GM10248 (cell line): ENCODE measurements at regions not wholly inside any gene's neighbourhood (a gene's known extent, or its start where the extent isn't known, plus 50 kb on each side); places are given as distances from the start of the nearest gene placed in this dataset.

Source experiments
- CTCF ChIA-PET: fragments of 300-600 bp; sonication (Branson Sonifier 250); formaldehyde crosslinking; extraction: SDS; loops from one replicate; lab custom pipeline; 2021; ENCODE audit warnings: antibody characterized with exemption; lab: Yijun Ruan, JAX
- POLR2A ChIA-PET: fragments of 350-650 bp; sonication (Branson Sonifier 250); formaldehyde crosslinking; extraction: SDS; loops from one replicate; lab custom pipeline; 2020; ENCODE audit warnings: antibody characterized with exemption; lab: Yijun Ruan, JAX
- DNase-seq: peaks from one replicate; pipeline ENCODE4 v3.0.0; 2012; ENCODE audit errors: extremely low spot score
- CTCF ChIP-seq: IDR thresholded peaks from 2 replicates; pipeline ENCODE4 v1.5.1; 2012; ENCODE audit warnings: mild to moderate bottlenecking, low read depth; ENCODE audit errors: extremely low read depth, missing control alignments, control extremely low read depth

GRCh38 chr18:66722671-66723070 is 118.8 kb upstream of the CDH19 start:
- DNase-seq: no peak
- CTCF ChIA-PET: interaction anchor here (1.7 kb wide), 1 partner anchor 10 kb away, joined by 4 read pairs; no protein-coding TSS in a partner anchor
- POLR2A ChIA-PET: no interaction called here
- no peak for TF ChIP-seq CTCF

- no peak for TF ChIP-seq CTCF
- no peak for DNase-seq
- ChIA-PET CTCF (no interaction called here), POLR2A (no interaction called here)
Measured at GRCh38 chr18:66708646-66709045, 104.8 kb upstream of the CDH19 start.

DNA sequence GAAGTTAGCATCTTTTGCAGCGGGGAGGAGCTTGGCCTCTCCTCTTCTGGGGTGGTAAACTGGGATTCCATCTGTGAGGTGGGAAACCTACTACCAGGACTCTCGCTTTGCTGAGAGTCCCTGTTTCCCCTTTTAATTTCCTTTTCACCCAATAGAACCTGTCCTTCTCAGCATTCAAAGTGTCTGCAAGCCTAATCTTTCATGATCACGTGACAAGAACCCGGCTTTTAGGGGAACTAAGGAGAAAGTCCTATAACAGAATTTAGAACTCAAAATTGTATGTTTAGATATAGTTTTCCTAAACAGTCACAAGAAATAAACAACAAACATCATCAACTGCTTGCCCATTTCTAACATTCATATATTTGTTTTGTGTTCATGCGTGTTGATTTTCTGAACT is 103.6 kb upstream of the CDH19 start:
- POLR2A ChIA-PET: no interaction called here
- CTCF ChIA-PET: no interaction called here

DNA sequence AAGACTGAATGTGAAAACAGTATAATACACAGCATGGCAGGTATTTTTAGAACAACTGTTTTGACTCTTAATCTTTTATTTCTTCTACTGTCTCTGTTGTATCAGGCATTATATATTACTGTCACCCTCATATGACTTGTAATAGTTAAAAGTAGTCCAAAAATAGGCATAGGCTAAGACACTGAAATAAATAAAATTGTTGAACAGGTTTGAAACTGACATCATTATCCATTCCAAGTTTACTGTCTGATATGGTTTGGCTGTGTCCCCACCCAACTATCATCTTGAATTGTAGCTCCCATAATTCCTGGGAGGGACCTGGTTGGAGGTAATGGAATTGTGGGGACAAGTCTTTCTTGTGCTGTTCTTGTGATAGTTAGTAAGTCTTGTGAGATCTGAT is 91.4 kb upstream of the CDH19 start:
- no peak for TF ChIP-seq CTCF
- ChIA-PET POLR2A (no interaction called here), CTCF (interaction anchor here (1.5 kb wide), 1 partner anchor 36 kb away, joined by 3 read pairs; no protein-coding TSS in a partner anchor)
- DNase-seq: no peak

More for the DNA sequence above, 103.6 kb upstream of the CDH19 start:
- TF ChIP-seq CTCF: no peak
- no peak for DNase-seq

DNA sequence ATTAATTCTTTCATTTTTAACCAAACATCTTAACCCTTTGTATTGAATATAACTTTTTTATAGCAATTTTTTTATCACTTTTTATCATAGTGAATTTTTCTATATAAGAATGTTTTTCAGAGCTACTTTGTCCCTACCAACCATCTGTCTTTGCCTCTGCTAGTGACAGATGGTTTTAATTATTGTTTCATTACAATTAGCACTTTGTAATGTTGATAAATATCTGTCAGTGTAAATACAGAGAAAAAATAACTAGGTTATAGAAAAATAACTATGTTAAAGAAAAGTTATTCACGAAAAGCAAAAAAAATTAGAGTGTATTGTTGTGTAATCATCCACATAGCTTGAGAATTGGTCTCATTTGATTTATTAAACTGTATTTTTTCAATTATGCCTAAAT is 91.0 kb upstream of the CDH19 start:
- POLR2A ChIA-PET: no interaction called here
- CTCF ChIA-PET: interaction anchor here (1.5 kb wide), 1 partner anchor 36 kb away, joined by 3 read pairs; no protein-coding TSS in a partner anchor
- DNase-seq: no peak
- no peak for TF ChIP-seq CTCF

DNA sequence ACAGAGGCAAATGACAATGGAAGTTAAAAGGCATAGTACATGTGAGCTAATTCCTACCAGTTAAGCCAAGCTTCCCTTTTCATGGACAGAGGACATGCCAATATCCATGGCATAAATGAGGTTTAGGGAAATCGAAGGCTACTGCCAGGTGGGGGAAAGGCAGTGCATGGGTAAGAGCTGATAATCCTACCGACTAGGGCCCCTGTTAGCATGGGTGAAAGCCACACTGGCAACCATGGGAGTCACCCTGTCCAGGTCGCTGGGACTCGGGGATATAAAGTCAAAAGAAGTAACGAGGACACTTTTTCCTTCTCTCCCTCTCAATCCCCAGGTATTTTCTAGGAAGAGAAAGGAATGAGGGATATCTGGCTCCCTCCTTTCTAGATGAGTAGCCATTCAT is 83.7 kb upstream of the CDH19 start:
- no peak for TF ChIP-seq CTCF
- no peak for DNase-seq
- POLR2A ChIA-PET: no interaction called here
- CTCF ChIA-PET: interaction anchor here (1.3 kb wide), 1 partner anchor 18 kb away, joined by 4 read pairs; no protein-coding TSS in a partner anchor

DNA sequence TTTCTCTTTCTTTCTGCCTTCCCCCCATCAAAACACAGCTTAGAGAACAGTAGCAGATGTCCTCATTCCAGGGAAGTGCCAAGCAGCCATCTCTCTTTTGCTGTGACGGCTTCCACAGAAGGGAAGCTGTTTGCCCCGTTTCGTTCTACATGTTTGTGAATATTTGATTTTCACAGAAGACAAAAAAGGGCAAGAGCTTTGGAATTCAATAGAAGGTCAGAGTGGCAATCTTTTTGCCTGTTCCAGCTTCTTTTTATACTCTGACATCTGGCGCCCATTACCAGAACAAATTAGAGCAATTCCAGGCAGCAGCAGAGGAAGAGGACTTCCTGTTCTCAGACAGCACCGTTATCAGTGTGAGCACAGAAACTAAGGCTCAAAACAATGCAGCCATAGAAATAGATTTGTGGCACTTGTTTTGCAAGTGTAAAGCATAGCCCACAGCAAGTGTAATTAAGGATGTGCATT is 79.0 kb upstream of the CDH19 start:
- CTCF ChIA-PET: interaction anchor here (1.0 kb wide), 1 partner anchor 15 kb away, joined by 4 read pairs; no protein-coding TSS in a partner anchor
- no peak for DNase-seq
- no peak for TF ChIP-seq CTCF

More for the DNA sequence above, 79.0 kb upstream of the CDH19 start:
- POLR2A ChIA-PET: no interaction called here
